Activated CD8-positive, alpha-beta memory T cell treated with anti-CD3 and anti-CD28 coated beads, Interleukin-2, amount 50 U/mL, for 48 hours (primary cell): ENCODE measurements at regions not wholly inside any gene's neighbourhood (a gene's known extent, or its start where the extent isn't known, plus 50 kb on each side); places are given as distances from the start of the nearest gene placed in this dataset.

ENCODE experiments used
- DNase-seq: peaks from one replicate; pipeline ENCODE4 v3.0.0-alpha.2; 2020

GRCh38 chr14:31966896-31967668 is 110.0 kb upstream of the ARHGAP5 start:
- no peak for DNase-seq

GRCh38 chr14:31967669-31967975 is 109.5 kb upstream of the ARHGAP5 start:
- no peak for DNase-seq

GRCh38 chr14:31968107-31968810 is 108.8 kb upstream of the ARHGAP5 start:
- no peak for DNase-seq

GRCh38 chr14:31968956-31969698 is 108.0 kb upstream of the ARHGAP5 start:
- no peak for DNase-seq

GRCh38 chr14:31969699-31970240 is 107.3 kb upstream of the ARHGAP5 start:
- no peak for DNase-seq

GRCh38 chr14:31970744-31971143 is 106.4 kb upstream of the ARHGAP5 start:
- no peak for DNase-seq

GRCh38 chr14:31971612-31972011 is 105.5 kb upstream of the ARHGAP5 start:
- DNase-seq: no peak

DNA sequence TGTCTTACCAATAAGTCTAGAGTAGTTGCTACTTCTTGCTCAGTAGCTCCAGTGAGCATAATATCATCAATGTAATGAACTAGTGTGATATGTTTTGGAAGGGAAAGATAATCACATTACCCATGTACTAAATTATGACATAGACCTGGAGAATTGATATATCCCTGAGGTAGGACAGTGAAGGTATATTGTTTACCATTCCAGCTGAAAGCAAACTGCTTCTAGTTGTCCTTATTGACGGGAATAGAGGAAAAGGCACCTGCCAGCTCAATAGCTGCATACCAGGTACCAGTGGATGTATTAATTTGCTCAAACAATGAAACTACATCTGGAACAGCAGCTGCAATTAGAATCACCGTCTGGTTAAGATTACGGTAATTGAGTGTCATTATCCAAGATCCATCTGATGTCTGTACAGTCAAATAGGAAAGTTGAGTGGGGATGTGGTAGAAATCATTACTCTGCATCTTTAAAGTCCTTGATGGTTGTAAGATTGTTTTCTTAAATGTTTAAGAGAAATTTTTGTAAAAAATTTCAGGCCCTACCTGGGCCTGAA is 100.0 kb upstream of the ARHGAP5 start:
- DNase-seq: no peak

DNA sequence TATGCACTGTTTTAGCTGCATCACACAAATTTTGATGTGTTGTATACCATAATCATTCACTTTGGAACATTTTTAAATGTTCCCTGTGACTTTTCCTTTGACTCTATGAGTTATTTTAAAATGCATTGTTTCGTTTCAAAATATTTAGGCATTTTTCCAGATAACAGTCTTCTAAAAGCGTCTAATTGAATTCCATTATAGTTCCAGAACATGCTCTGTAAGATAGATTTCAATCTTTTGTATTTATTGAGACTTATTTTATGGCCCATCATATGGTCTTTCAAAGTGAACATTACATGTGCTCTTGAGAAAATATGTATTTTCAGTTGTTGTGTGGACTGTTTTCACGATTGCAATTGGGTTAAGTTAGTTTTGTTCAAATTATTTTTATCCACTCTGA is 98.7 kb upstream of the ARHGAP5 start:
- no peak for DNase-seq

GRCh38 chr14:31982642-31983041 is 94.5 kb upstream of the ARHGAP5 start:
- DNase-seq: no peak

GRCh38 chr14:31986405-31986804 is 90.7 kb upstream of the ARHGAP5 start:
- no peak for DNase-seq

DNA sequence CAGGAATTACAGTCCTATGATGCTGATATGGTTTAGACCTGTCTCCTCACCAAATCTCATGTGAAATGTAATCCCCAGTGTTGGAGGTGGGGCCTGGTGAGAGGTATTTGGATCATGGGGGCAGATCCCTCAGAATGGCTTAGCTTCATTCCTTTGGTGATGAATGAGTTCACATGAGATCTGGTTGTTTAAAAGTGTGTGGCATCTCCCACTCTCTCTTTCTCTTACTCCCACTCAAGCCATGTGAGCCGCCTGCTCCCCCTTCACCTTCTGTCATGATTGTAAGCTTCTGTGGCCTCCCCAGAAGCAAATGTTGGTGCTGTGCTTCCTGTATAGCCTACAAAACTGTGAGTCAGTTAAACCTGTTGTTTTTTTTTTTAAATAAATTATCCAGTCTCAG is 89.4 kb upstream of the ARHGAP5 start:
- DNase-seq: no peak

DNA sequence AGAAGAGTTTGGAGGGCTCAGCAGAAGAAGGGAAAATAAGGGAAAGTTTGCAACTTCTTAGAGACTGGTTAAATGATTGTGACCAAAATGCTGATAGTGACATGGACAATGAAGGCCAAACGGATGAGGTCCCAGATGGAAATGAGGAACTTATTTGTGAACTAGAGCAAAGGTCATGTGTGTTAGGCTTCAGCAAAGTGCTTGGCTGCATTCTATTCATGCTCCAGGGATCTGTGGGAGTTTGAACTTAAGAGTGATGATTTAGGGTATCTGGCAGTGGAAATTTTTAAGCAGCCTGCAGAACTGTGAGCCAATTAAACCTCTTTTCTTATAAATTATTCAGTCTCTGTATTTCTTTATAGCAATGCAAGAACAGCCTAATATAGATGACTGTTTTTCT is 88.9 kb upstream of the ARHGAP5 start:
- no peak for DNase-seq

GRCh38 chr14:31990183-31990857 is 86.8 kb upstream of the ARHGAP5 start:
- no peak for DNase-seq

DNA sequence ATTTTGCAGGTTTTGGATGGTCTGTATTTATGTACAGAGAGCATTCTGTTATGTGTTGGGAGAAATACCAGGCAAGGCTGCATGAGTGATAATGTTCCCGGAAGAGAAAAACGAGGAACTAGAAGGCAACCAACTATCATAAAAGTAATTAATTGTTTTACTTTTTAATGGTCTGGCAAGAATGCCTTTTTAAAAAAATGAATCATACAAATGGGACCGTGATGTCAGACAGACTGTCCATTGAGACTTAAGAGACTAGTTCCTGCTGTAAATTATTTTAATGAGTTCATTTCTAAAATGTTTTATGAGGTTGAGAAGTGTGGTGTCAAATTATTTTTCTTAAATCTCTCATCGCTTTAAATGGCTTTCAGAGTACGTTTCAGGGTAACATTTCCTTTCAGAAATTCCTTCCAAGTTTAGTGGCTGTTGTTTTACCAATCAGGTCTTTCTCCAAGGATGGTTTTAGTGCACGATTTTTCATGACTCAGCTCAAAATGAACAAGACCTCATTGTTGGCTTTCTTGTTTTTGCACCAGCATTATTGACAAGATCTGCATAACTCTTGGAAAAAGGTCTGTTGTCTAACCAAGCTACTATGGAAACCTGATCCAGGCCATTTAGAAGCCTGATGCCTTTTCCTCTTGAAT is 86.1 kb upstream of the ARHGAP5 start:
- no peak for DNase-seq

DNA sequence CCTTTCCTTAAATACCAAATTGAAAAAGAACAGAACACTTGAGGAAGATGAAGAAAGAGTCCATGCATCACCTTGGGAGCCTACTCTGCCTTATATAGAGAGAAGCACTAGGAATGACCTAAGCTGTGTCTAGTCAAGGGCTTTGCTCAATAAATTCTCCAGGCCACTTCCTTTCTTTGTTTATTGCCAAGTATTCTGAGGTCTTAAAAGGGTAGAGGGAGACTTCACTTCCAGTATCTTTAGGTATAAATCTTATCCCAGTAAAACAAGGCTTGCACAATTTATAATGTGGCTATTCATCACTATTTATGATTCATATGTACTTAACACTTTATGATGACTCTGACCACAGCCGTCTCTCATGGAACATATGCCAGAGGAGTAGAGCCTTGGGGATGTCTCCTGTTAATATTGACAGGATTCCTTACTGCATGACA is 85.1 kb upstream of the ARHGAP5 start:
- no peak for DNase-seq

DNA sequence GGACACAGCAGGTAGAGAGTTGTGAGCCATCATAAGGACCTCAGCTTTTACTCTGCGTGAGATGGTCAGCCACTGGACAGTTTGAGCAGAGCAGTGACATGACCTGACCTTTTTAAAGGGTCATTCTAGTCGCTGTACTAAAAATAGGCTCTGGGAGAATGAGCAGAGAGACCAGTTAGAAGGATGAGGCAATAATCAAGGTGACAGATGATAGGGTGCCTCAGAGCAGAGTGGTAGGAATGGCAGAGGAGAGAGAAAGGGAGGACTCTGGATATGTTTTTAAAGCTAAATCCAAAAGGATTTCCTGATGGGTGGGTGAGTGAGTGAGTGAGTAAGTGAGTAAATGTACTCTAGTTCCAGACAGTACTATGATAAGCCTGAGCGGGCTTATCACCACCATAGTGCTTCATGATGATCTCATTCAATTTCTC is 83.6 kb upstream of the ARHGAP5 start:
- no peak for DNase-seq

GRCh38 chr14:31994391-31995033 is 82.6 kb upstream of the ARHGAP5 start:
- DNase-seq: no peak

DNA sequence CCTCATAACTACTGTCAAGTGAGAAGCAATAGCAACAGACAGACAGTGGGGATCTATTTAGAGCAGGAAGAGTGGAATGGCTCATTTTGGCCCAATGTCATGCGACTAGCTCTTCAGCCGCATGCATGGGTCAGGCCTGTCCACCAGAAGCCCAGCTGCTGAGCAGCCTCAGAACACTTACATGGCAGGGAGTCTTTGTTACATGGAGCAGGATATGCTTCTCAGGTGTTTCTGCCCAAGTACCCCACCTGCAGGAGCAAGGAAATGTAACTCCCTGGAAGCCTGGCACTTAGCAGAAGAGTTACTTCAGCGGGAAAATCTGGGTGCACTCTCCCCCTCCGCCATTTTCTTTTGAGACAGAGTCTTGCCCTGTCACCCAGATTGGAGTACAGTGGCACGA is 73.5 kb upstream of the ARHGAP5 start:
- no peak for DNase-seq

DNA sequence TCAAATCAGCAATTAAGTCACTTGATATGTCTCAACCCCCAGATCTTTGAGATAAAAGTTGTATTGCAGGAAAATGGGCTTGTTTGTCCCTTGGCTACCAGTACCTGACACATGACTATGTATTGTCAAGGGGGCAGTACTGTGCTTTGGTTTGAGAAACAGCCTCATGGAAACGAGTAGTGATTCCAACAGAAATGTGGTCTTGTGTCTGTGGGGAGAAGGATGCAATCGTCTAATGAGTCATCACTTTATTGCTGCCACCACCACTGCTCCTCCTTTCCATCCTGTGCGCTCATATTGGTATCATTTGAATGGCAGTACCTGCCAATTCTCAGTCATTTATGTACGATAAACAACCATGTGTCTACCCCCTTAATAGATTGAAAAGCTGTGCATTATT is 72.8 kb upstream of the ARHGAP5 start:
- DNase-seq: no peak

DNA sequence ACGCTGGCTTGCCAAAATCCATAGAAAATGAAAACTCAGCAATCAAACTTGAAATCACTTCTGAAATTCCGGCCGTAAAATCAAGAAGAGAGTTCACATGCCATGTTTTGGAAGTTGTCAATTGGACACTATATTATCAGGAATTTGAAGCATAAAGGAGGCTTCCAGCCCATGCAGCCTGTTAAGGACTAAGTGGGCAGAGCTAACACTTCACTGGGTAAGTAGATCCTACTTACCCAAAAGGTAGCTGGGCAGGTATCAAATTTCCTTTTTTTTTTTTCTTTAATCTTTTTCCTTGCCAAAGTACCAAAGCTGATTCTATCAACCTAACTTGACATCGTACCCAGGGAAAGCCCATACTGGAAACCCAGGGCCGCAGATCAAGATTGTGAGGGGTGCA is 71.5 kb upstream of the ARHGAP5 start:
- DNase-seq: no peak
